HCT116 (cell line): ENCODE measurements at regions not wholly inside any gene's neighbourhood (a gene's known extent, or its start where the extent isn't known, plus 50 kb on each side); places are given as distances from the start of the nearest gene placed in this dataset.

Experiments
- ATAC-seq: fragments of 200-7000 bp; cut with Tn5 transposase; 2 replicates; pipeline ENCODE4 v1.9.1; 2020; ENCODE audit warnings: mild to moderate bottlenecking, moderate library complexity
- BruUV-seq: library from RNA; stranded (reverse); fragments of 400-500 nt; replicated peaks from 2 replicates; lab custom pipeline; 2021; lab: Mats Ljungman, UMichigan
- CTCF ChIA-PET: fragments of 300-600 bp; sonication (Branson Sonifier 250); formaldehyde crosslinking; loops from one replicate; lab custom pipeline; 2021; ENCODE audit warnings: antibody characterized with exemption; lab: Charles Lee
- POLR2A ChIA-PET: fragments of 300-600, 350-600 bp; sonication (Branson Sonifier 250); formaldehyde crosslinking; loops from one replicate; lab custom pipeline; 2021; ENCODE audit warnings: antibody characterized with exemption; lab: Charles Lee
- RAD21 ChIA-PET, 2 experiments: fragments of 300-600 bp; sonication (Branson Sonifier 250); formaldehyde crosslinking; loops; one replicate each; lab custom pipeline; 2023; ENCODE audit warnings: low total read pairs in 2 of 2; ENCODE audit not compliant: uncharacterized antibody in 2 of 2, unreplicated experiment in 2 of 2, low non-redundant PET in 1 of 2; lab: Charles Lee
- DNase-seq: peaks from one replicate; pipeline ENCODE4 v3.0.0-alpha.2; 2010; ENCODE audit warnings: low read depth, low spot score
- H2AFZ ChIP-seq: fragments of 200-600 bp; shearing (Covaris generic), sonication (generic); 2 replicates; pipeline ENCODE4 v1.6.1; 2017; ENCODE audit warnings: low read depth, mixed run types, mixed read lengths, antibody characterized with exemption, low read length; ENCODE audit not compliant: poor library complexity, severe bottlenecking
- H3K27ac ChIP-seq: 2 replicates; pipeline ENCODE4 v1.5.1; 2012; ENCODE audit warnings: low read depth, low read length
- H3K27me3 ChIP-seq: fragments of 200-600 bp; sonication (generic); 2 replicates; pipeline ENCODE4 v1.6.1; 2016; ENCODE audit warnings: mixed run types, low read length, mixed read lengths; ENCODE audit not compliant: insufficient read depth
- H3K36me3 ChIP-seq, 2 experiments: fragments of 200-500 bp in 1 of 2; fragments of 200-600 bp in 1 of 2; sonication (Bioruptor generic) in 1 of 2; sonication (generic) in 1 of 2; 2 replicates each; pipeline versions ENCODE4 v1.5.1 to v1.6.1; 2014 to 2016; ENCODE audit warnings: low read length in 2 of 2, inconsistent platforms in 1 of 2, mixed read lengths in 1 of 2, mixed run types in 1 of 2; ENCODE audit not compliant: insufficient read depth in 2 of 2, control insufficient read depth in 1 of 2
- H3K4me1 ChIP-seq, 2 experiments: fragments of 200-600 bp in 1 of 2; sonication (generic) in 1 of 2; 2 replicates each; pipeline versions ENCODE4 v1.5.1 to v1.6.1; 2012 to 2017; ENCODE audit warnings: low read length in 2 of 2, inconsistent platforms in 1 of 2, mild to moderate bottlenecking in 1 of 2, mixed read lengths in 1 of 2, mixed run types in 1 of 2, moderate library complexity in 1 of 2; ENCODE audit not compliant: insufficient read depth in 2 of 2, control insufficient read depth in 1 of 2
- H3K4me2 ChIP-seq: fragments of 200-600 bp; sonication (generic); 2 replicates; pipeline ENCODE4 v1.6.1; 2017; ENCODE audit warnings: mixed run types, low read length, mixed read lengths
- H3K4me3 ChIP-seq, 2 experiments: fragments of 200-600 bp in 1 of 2; sonication (generic) in 1 of 2; replicated peaks in 1 of 2; 2 replicates each; pipeline ENCODE4 v1.5.1; 2011 to 2016; ENCODE audit warnings: low read length in 2 of 2, control low read depth in 1 of 2, low read depth in 1 of 2, mild to moderate bottlenecking in 1 of 2, mixed read lengths in 1 of 2, mixed run types in 1 of 2
- H3K79me2 ChIP-seq: fragments of 200-600 bp; sonication (generic); 2 replicates; pipeline ENCODE4 v1.6.1; 2017; ENCODE audit warnings: mild to moderate bottlenecking, mixed run types, low read length, moderate library complexity, mixed read lengths; ENCODE audit not compliant: insufficient read depth
- H3K9ac ChIP-seq: fragments of 200-600 bp; sonication (generic); 2 replicates; pipeline ENCODE4 v1.6.1; 2016; ENCODE audit warnings: low read length, mixed read lengths
- H3K9me2 ChIP-seq: fragments of 200-600 bp; sonication (generic), shearing (Covaris generic); 2 replicates; pipeline ENCODE4 v1.6.1; 2017; ENCODE audit warnings: mixed run types, mild to moderate bottlenecking, moderate library complexity; ENCODE audit not compliant: insufficient read depth
- H3K9me3 ChIP-seq, 2 experiments: fragments of 200-500 bp in 1 of 2; fragments of 200-600 bp in 1 of 2; sonication (Bioruptor generic) in 1 of 2; sonication (generic) in 1 of 2; 2 replicates each; pipeline ENCODE4 v1.6.1; 2014 to 2017; ENCODE audit warnings: low read length in 2 of 2, mixed read lengths in 2 of 2, inconsistent platforms in 1 of 2, low read depth in 1 of 2, mild to moderate bottlenecking in 1 of 2, mixed run types in 1 of 2, moderate library complexity in 1 of 2; ENCODE audit not compliant: control insufficient read depth in 1 of 2, insufficient read depth in 1 of 2
- H4K20me1 ChIP-seq: fragments of 200-600 bp; sonication (generic), shearing (Covaris generic); 2 replicates; pipeline ENCODE4 v1.6.1; 2017; ENCODE audit warnings: mixed run types, mild to moderate bottlenecking, moderate library complexity; ENCODE audit not compliant: insufficient read depth
- CEBPB ChIP-seq: IDR thresholded peaks from 2 replicates; pipeline ENCODE4 v1.6.1; 2012; ENCODE audit warnings: low read depth
- ELF1 ChIP-seq: IDR thresholded peaks from 2 replicates; pipeline ENCODE4 v1.6.1; 2012; ENCODE audit warnings: low read depth, borderline replicate concordance
- EZH2 ChIP-seq: fragments of 200-600 bp; sonication (generic); IDR thresholded peaks from 2 replicates; pipeline ENCODE4 v1.6.1; 2017; ENCODE audit warnings: antibody characterized with exemption, mixed run types
- POLR2A ChIP-seq: IDR thresholded peaks from 2 replicates; pipeline ENCODE4 v1.7.0; 2011; ENCODE audit warnings: borderline replicate concordance; ENCODE audit not compliant: insufficient read depth, insufficient read length; ENCODE audit errors: extremely low read depth
- POLR2AphosphoS5 ChIP-seq: IDR thresholded peaks from 2 replicates; pipeline ENCODE4 v1.6.1; 2011; ENCODE audit warnings: mild to moderate bottlenecking, low read depth, low read length, moderate library complexity
- SIN3A ChIP-seq: IDR thresholded peaks from 2 replicates; pipeline ENCODE4 v1.6.1; 2012; ENCODE audit warnings: low read depth
- TCF7L2 ChIP-seq: IDR thresholded peaks from 2 replicates; pipeline ENCODE4 v1.7.0; 2011; ENCODE audit warnings: borderline replicate concordance, inconsistent platforms; ENCODE audit not compliant: insufficient read depth, insufficient read length; ENCODE audit errors: extremely low read depth
- YY1 ChIP-seq: IDR thresholded peaks from 2 replicates; pipeline ENCODE4 v1.6.1; 2011; ENCODE audit warnings: low read length, low read depth, moderate library complexity, mild to moderate bottlenecking; ENCODE audit not compliant: insufficient replicate concordance; ENCODE audit errors: extremely low read depth
- ZNF274 ChIP-seq: fragments of 200-500 bp; sonication (Bioruptor generic); IDR thresholded peaks from 2 replicates; pipeline ENCODE4 v1.6.1; 2014; ENCODE audit warnings: mild to moderate bottlenecking, low read depth, low read length, inconsistent platforms
- intact Hi-C: fragments of 100-400 bp; cut with micrococcal nuclease; formaldehyde crosslinking; loops from 2 replicates; pipeline ENCODE4 v1.10.0; 2022
- TF ChIP-seq, protein P1 (sequence below), 3 experiments: fragments of 200-600 bp in 1 of 3; sonication (generic) in 1 of 3; IDR thresholded peaks in 2 of 3; conservative IDR thresholded peaks in 1 of 3; 2 replicates each; pipeline ENCODE4 v1.5.1; 2012 to 2017; ENCODE audit warnings: low read depth in 2 of 3, low read length in 2 of 3, antibody characterized with exemption in 1 of 3, borderline replicate concordance in 1 of 3, control low read depth in 1 of 3, mild to moderate bottlenecking in 1 of 3, mixed read lengths in 1 of 3, mixed run types in 1 of 3, moderate library complexity in 1 of 3; ENCODE audit not compliant: insufficient read depth in 1 of 3
- TF ChIP-seq, protein P2 (sequence below): IDR thresholded peaks from 2 replicates; pipeline ENCODE4 v1.6.1; 2012

DNA sequence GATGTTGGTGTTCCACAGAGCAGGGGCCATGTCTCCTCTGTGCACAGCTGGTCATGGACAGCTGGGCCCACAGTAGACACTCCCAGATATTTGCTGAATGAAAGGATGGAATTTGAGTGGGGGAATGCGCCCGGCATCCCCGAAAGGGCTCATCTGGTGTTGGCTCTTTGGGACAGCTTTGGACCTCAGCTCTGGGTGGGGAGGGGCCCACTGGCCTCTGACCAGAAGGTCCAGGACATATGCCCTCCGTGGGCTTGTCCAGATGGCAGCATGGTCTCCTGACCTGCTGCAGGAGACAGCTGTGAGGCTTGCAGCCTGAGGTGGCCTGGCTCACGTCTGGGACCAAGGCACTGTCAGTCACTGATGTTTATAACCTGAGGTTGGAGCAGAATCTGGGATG is 160.4 kb upstream of the AJAP1 start:
- intact Hi-C loops = no loop called here
- Histone ChIP-seq H3K27me3 (no peaks in the 10 kb centered on the region), H3K9me2 (no peaks in the 10 kb centered on the region), H3K9ac (no peak overlapping the region), H3K4me1 (no peaks in the 10 kb centered on the region), H3K36me3 (no peaks in the 10 kb centered on the region), H3K27ac (no peak overlapping the region), H3K4me2 (no peak overlapping the region), H4K20me1 (no peaks in the 10 kb centered on the region), H3K4me3 (no peak overlapping the region), H2AFZ (no peak overlapping the region), H3K9me3 (no peaks in the 10 kb centered on the region), H3K79me2 (no peaks in the 10 kb centered on the region)
- RAD21 ChIA-PET = no interaction called here
- TF ChIP-seq CEBPB (no peak), POLR2AphosphoS5 (no peak), YY1 (no peak), ZNF274 (no peak), POLR2A (no peak), ELF1 (no peak), SIN3A (no peak), EZH2 (no peak), TCF7L2 (no peak)
- TF ChIP-seq, protein P1, sequence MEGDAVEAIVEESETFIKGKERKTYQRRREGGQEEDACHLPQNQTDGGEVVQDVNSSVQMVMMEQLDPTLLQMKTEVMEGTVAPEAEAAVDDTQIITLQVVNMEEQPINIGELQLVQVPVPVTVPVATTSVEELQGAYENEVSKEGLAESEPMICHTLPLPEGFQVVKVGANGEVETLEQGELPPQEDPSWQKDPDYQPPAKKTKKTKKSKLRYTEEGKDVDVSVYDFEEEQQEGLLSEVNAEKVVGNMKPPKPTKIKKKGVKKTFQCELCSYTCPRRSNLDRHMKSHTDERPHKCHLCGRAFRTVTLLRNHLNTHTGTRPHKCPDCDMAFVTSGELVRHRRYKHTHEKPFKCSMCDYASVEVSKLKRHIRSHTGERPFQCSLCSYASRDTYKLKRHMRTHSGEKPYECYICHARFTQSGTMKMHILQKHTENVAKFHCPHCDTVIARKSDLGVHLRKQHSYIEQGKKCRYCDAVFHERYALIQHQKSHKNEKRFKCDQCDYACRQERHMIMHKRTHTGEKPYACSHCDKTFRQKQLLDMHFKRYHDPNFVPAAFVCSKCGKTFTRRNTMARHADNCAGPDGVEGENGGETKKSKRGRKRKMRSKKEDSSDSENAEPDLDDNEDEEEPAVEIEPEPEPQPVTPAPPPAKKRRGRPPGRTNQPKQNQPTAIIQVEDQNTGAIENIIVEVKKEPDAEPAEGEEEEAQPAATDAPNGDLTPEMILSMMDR (IDR thresholded peaks at IDR 0.05 in 2 of 3, conservative IDR thresholded peaks at IDR 0.05 in 1 of 3; ENCODE audit: borderline replicate concordance in 1 of 3, insufficient read depth in 1 of 3, low read depth in 2 of 3, low read length in 2 of 3) = no peak
- TF ChIP-seq, protein P2, sequence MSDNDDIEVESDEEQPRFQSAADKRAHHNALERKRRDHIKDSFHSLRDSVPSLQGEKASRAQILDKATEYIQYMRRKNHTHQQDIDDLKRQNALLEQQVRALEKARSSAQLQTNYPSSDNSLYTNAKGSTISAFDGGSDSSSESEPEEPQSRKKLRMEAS = no peak
- CTCF ChIA-PET = no interaction called here
- DNase-seq (no peak), ATAC-seq (no peak)
- POLR2A ChIA-PET = no interaction called here
- BruUV-seq = no TSS peak
